ENCODE measurements at regions not wholly inside any gene's neighbourhood (a gene's known extent, or its start where the extent isn't known, plus 50 kb on each side); places are given as distances from the start of the nearest gene placed in this dataset.

GRCh38 chr5:144703776-144704175 is 533.1 kb downstream of the KCTD16 start:
- H3K4me3 ChIP-seq (ENCODE audit: low read length), result no peak overlapping the region
- no peak for DNase-seq (ENCODE audit: low read depth)
- TF ChIP-seq CTCF (conservative IDR thresholded peaks at IDR 0.05; ENCODE audit: low read length), result no peak

- TF ChIP-seq CTCF (conservative IDR thresholded peaks at IDR 0.05; ENCODE audit: low read length), result no peak
- no peak overlapping the region for H3K4me3 ChIP-seq (ENCODE audit: low read length)
- DNase-seq (ENCODE audit: low read depth), result peak; percentile 26
Observed at GRCh38 chr5:144698484-144698883, 527.8 kb downstream of the KCTD16 start.

DNA sequence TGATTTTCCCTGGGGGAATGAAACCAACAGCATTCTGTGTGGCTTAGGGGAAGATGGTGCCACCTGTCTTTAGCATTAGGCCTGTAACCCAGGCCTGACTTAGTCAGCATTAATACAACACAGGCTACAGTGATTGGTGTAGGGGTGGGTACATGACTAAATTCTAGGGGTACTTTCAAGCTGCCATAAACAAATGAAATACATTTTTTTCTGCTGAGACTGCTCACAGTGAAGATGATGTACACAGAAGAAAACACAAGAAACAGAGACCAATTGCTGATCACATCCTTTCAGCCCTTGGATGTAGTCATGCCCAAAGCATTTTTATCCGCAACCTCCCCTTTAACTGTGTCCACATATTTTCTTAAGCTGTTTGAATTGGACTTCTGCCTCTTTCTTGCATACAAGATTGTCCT is 527.2 kb downstream of the KCTD16 start:
- no peak for TF ChIP-seq CTCF (conservative IDR thresholded peaks at IDR 0.05; ENCODE audit: low read length)
- peak; percentile 89 for DNase-seq (ENCODE audit: low read depth)
- H3K4me3 ChIP-seq (ENCODE audit: low read length), result no peak overlapping the region

DNA sequence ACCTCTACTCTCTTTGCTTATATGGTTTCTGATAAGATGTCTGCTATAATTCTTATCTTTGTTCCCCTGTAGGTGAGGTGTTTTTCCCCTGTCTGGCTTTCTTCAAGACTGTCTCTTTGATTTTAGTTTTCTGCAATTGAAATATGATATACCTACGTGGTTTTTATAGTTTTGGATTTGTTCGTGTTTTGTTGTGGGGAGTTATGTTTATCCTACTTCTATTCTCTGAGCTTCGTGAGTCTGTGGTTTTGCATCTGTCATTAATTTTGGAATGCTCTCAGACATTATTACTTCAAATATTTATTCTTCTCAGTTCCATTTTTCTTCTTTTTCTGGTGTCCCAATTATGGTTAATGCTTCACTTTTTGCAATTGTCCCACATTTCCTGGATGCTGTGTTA is 521.3 kb downstream of the KCTD16 start:
- no peak overlapping the region for H3K4me3 ChIP-seq (ENCODE audit: low read length)
- no peak for DNase-seq (ENCODE audit: low read depth)
- no peak for TF ChIP-seq CTCF (conservative IDR thresholded peaks at IDR 0.05; ENCODE audit: low read length)

GRCh38 chr5:144684899-144685298 is 514.2 kb downstream of the KCTD16 start:
- TF ChIP-seq CTCF (conservative IDR thresholded peaks at IDR 0.05; ENCODE audit: low read length), result no peak

DNA sequence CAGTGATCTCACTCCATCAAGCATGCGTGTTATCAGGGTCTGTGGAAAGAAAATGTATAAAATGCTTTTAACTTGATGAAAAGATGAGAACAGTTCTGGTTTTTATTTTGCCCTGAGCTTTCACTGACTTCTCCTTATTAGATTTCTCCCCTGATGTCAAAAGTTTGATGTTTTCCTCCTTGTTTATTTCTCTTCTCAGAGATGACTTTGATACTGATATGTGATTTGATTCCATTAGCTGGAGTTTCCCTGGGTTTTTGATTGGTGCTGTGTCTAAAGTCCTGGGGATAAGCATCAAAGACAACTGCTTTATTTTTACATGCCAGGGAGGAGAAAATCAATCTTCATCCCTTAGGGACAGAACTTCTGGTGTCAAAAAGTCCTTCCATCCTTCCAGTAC is 510.0 kb downstream of the KCTD16 start:
- no peak for TF ChIP-seq CTCF (conservative IDR thresholded peaks at IDR 0.05; ENCODE audit: low read length)
- DNase-seq (ENCODE audit: low read depth), result no peak

More at GRCh38 chr5:144684899-144685298, 514.2 kb downstream of the KCTD16 start:
- no peak for DNase-seq (ENCODE audit: low read depth)
- H3K4me3 ChIP-seq (ENCODE audit: low read length), result no peak overlapping the region

DNA sequence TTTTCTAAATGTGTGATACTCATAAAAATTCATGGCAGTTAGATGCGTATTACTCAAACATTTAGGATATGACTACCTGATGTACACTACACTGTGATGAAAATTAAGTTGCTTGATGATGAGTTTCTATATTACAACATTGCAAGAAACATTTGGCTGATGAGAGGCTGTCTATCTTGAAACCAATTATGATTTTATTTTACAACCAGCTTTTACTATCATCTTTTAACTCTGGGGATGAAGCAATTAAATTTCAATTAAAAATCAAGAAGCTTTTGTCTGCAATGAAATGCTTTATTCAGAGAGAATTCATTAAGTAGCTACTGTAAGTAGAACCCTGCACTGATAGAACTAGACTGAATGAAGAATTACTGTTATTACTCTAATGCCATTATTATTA is 500.4 kb downstream of the KCTD16 start:
- TF ChIP-seq CTCF (conservative IDR thresholded peaks at IDR 0.05; ENCODE audit: low read length), result no peak
- no peak for DNase-seq (ENCODE audit: low read depth)
- no peak overlapping the region for H3K4me3 ChIP-seq (ENCODE audit: low read length)

More for the DNA sequence above, 510.0 kb downstream of the KCTD16 start:
- H3K4me3 ChIP-seq (ENCODE audit: low read length), result no peak overlapping the region

All from AG10803 (cell line).